HepG2 (cell line): ENCODE measurements at regions not wholly inside any gene's neighbourhood (a gene's known extent, or its start where the extent isn't known, plus 50 kb on each side); places are given as distances from the start of the nearest gene placed in this dataset.

Experiments used
- ARID3A ChIP-seq: IDR thresholded peaks from 2 replicates; pipeline ENCODE4 v1.6.1; 2012; ENCODE audit warnings: low read depth, low read length, improper control_type of control experiment
- BORCS8-MEF2B ChIP-seq: sonication (generic); formaldehyde crosslinking; IDR thresholded peaks from 2 replicates; pipeline ENCODE4 v1.8.0; 2022; ENCODE audit warnings: mild to moderate bottlenecking, missing genetic modification reagents
- BRD4 ChIP-seq: sonication (generic); formaldehyde crosslinking; IDR thresholded peaks from 2 replicates; pipeline ENCODE4 v1.4.0; 2020; ENCODE audit warnings: missing genetic modification reagents
- DR1 ChIP-seq: sonication (generic); formaldehyde crosslinking; IDR thresholded peaks from 2 replicates; pipeline ENCODE4 v1.8.0; 2021; ENCODE audit warnings: mild to moderate bottlenecking, missing genetic modification reagents, inconsistent platforms
- EHMT2 ChIP-seq: fragments of 200-600 bp; sonication (generic); IDR thresholded peaks from 2 replicates; pipeline ENCODE4 v1.7.0; 2017; ENCODE audit warnings: antibody characterized with exemption, low read depth, low read length, borderline replicate concordance
- ELF3 ChIP-seq: IDR thresholded peaks from 2 replicates; pipeline ENCODE4 v1.6.1; 2016; ENCODE audit warnings: missing genetic modification reagents, missing compliant biosample characterization
- FOXP4 ChIP-seq: sonication (generic); formaldehyde crosslinking; IDR thresholded peaks from 2 replicates; pipeline ENCODE4 v1.4.0; 2020; ENCODE audit warnings: missing genetic modification reagents
- GATAD2A ChIP-seq: IDR thresholded peaks from 2 replicates; pipeline ENCODE4 v1.6.1; 2016
- HMG20A ChIP-seq: IDR thresholded peaks from 2 replicates; pipeline ENCODE4 v1.6.1; 2016; ENCODE audit warnings: borderline replicate concordance
- HNF1A ChIP-seq, 2 experiments: sonication (generic) in 1 of 2; formaldehyde crosslinking in 1 of 2; IDR thresholded peaks; 2 replicates each; pipeline versions ENCODE4 v1.4.0 to v1.6.1; 2016 to 2020; ENCODE audit warnings: borderline replicate concordance in 1 of 2, low read depth in 1 of 2, mild to moderate bottlenecking in 1 of 2, missing genetic modification reagents in 1 of 2
- KMT2B ChIP-seq: IDR thresholded peaks from 2 replicates; pipeline ENCODE4 v1.6.1; 2016; ENCODE audit warnings: missing genetic modification reagents, missing compliant biosample characterization
- NBN ChIP-seq: fragments of 450-650 bp; conservative IDR thresholded peaks from 2 replicates; pipeline ENCODE4 v1.6.1; 2017
- NRL ChIP-seq: sonication (generic); formaldehyde crosslinking; IDR thresholded peaks from 2 replicates; pipeline ENCODE4 v1.5.0; 2020; ENCODE audit warnings: missing genetic modification reagents, mild to moderate bottlenecking, moderate library complexity, borderline replicate concordance
- POLR2AphosphoS5 ChIP-seq: IDR thresholded peaks from 2 replicates; pipeline ENCODE4 v1.6.1; 2012; ENCODE audit warnings: low read depth, low read length
- RBAK ChIP-seq: sonication (generic); formaldehyde crosslinking; IDR thresholded peaks from 2 replicates; pipeline ENCODE4 v1.5.1; 2020; ENCODE audit warnings: mild to moderate bottlenecking, missing genetic modification reagents
- SIN3A ChIP-seq: IDR thresholded peaks from 2 replicates; pipeline ENCODE4 v1.6.1; 2011; ENCODE audit warnings: low read depth, mild to moderate bottlenecking, control low read depth, low read length, borderline replicate concordance
- THAP7 ChIP-seq: sonication (generic); formaldehyde crosslinking; IDR thresholded peaks from 2 replicates; pipeline ENCODE4 v1.8.1; 2023; ENCODE audit warnings: mild to moderate bottlenecking, missing genetic modification reagents
- YEATS2 ChIP-seq: sonication (generic); formaldehyde crosslinking; IDR thresholded peaks from 2 replicates; pipeline ENCODE4 v1.4.0; 2020; ENCODE audit warnings: missing genetic modification reagents, borderline replicate concordance
- ZNF33B ChIP-seq: sonication (generic); formaldehyde crosslinking; IDR thresholded peaks from 2 replicates; pipeline ENCODE4 v1.5.1; 2020; ENCODE audit warnings: mild to moderate bottlenecking, missing genetic modification reagents
- ZNF382 ChIP-seq: sonication (generic); formaldehyde crosslinking; IDR thresholded peaks from 2 replicates; pipeline ENCODE4 v1.5.0; 2020; ENCODE audit warnings: missing genetic modification reagents, mild to moderate bottlenecking, borderline replicate concordance
- ZNF549 ChIP-seq: sonication (generic); formaldehyde crosslinking; IDR thresholded peaks from 2 replicates; pipeline ENCODE4 v1.5.0; 2020; ENCODE audit warnings: missing genetic modification reagents
- ZNF556 ChIP-seq: sonication (generic); formaldehyde crosslinking; IDR thresholded peaks from 2 replicates; pipeline ENCODE4 v1.4.0; 2020; ENCODE audit warnings: mild to moderate bottlenecking, missing genetic modification reagents, borderline replicate concordance
- ZNF589 ChIP-seq: sonication (generic); formaldehyde crosslinking; conservative IDR thresholded peaks from 2 replicates; pipeline ENCODE4 v1.8.0; 2022; ENCODE audit warnings: mild to moderate bottlenecking, moderate library complexity, missing genetic modification reagents
- ZNF761 ChIP-seq: sonication (generic); formaldehyde crosslinking; conservative IDR thresholded peaks from 2 replicates; pipeline ENCODE4 v1.4.0; 2020; ENCODE audit warnings: mild to moderate bottlenecking, missing genetic modification reagents
- ZNF777 ChIP-seq: sonication (generic); formaldehyde crosslinking; IDR thresholded peaks from 2 replicates; pipeline ENCODE4 v1.4.0; 2020; ENCODE audit warnings: missing genetic modification reagents

- 0 out of 2 replicates have a peak, but pooled peaks have one; percentile 24 for TF ChIP-seq ARID3A
- no peak for TF ChIP-seq ZNF33B (CRISPR knock-in tag)
- no peak for TF ChIP-seq BRD4 (CRISPR knock-in tag)
- TF ChIP-seq SIN3A = no peak
- no peak for TF ChIP-seq ZNF556 (CRISPR knock-in tag)
- no peak for TF ChIP-seq HNF1A (IDR thresholded peaks at IDR 0.05; ENCODE audit: low read depth)
- TF ChIP-seq HNF1A (CRISPR knock-in tag; IDR thresholded peaks at IDR 0.05; ENCODE audit: borderline replicate concordance) = no peak
- no peak for TF ChIP-seq GATAD2A (CRISPR knock-in tag)
- TF ChIP-seq ELF3 (CRISPR knock-in tag) = 0 out of 2 replicates have a peak, but pooled peaks have one; percentile 21
- TF ChIP-seq ZNF549 (CRISPR knock-in tag) = no peak
- no peak for TF ChIP-seq KMT2B (CRISPR knock-in tag)
- TF ChIP-seq FOXP4 (CRISPR knock-in tag) = 0 out of 2 replicates have a peak, but pooled peaks have one; percentile 23
- TF ChIP-seq THAP7 (CRISPR knock-in tag) = no peak
- no peak for TF ChIP-seq NRL (CRISPR knock-in tag)
- no peak for TF ChIP-seq RBAK (CRISPR knock-in tag)
- TF ChIP-seq ZNF761 = no peak
- TF ChIP-seq ZNF589 (CRISPR knock-in tag) = no peak
- TF ChIP-seq NBN = no peak
- no peak for TF ChIP-seq BORCS8-MEF2B
- peak; percentile 43; the same call in 1 of the 2 replicates for TF ChIP-seq HMG20A
- no peak for TF ChIP-seq EHMT2
- no peak for TF ChIP-seq POLR2AphosphoS5
- no peak for TF ChIP-seq YEATS2 (CRISPR knock-in tag)
- TF ChIP-seq ZNF777 (CRISPR knock-in tag) = no peak
- TF ChIP-seq DR1 (CRISPR knock-in tag) = no peak
- no peak for TF ChIP-seq ZNF382 (CRISPR knock-in tag)
Measured at GRCh38 chr15:60255390-60255789, 142.4 kb downstream of the ANXA2 start (continued).
